IPS DF 6.9 (cell line): ENCODE measurements at regions not wholly inside any gene's neighbourhood (a gene's known extent, or its start where the extent isn't known, plus 50 kb on each side); places are given as distances from the start of the nearest gene placed in this dataset.

ENCODE experiments used
- DNase-seq: peaks from one replicate; pipeline ENCODE4 v3.0.0-alpha.2; 2013; ENCODE audit warnings: low read depth, low spot score
- H3K27ac ChIP-seq: one replicate; pipeline ENCODE4 v1.5.1; 2013; ENCODE audit warnings: low read length, control low read depth
- H3K27me3 ChIP-seq: 2 replicates; pipeline ENCODE4 v1.6.1; 2013; ENCODE audit warnings: mild to moderate bottlenecking, low read length; ENCODE audit not compliant: control insufficient read depth, insufficient read depth
- H3K36me3 ChIP-seq: 2 replicates; pipeline ENCODE4 v1.6.1; 2013; ENCODE audit warnings: low read length; ENCODE audit not compliant: control insufficient read depth, insufficient read depth
- H3K4me1 ChIP-seq: 2 replicates; pipeline ENCODE4 v1.6.1; 2013; ENCODE audit warnings: low read length; ENCODE audit not compliant: control insufficient read depth, insufficient read depth
- H3K4me3 ChIP-seq: 2 replicates; pipeline ENCODE4 v1.5.1; 2013; ENCODE audit warnings: mild to moderate bottlenecking, low read length
- H3K9me3 ChIP-seq: 2 replicates; pipeline ENCODE4 v1.6.1; 2013; ENCODE audit warnings: low read length, inconsistent platforms; ENCODE audit not compliant: control insufficient read depth, insufficient read depth
- WGBS: extraction: QIAGEN DNeasy Blood & Tissue Kit; methylation state at CpG from one replicate; pipeline ENCODE4 v1.1.7; 2013; ENCODE audit warnings: mixed read lengths, missing lambda C conversion rate; ENCODE audit not compliant: insufficient read length, insufficient coverage; 5-methylcytosine and 5-hydroxymethylcytosine counted together

DNA sequence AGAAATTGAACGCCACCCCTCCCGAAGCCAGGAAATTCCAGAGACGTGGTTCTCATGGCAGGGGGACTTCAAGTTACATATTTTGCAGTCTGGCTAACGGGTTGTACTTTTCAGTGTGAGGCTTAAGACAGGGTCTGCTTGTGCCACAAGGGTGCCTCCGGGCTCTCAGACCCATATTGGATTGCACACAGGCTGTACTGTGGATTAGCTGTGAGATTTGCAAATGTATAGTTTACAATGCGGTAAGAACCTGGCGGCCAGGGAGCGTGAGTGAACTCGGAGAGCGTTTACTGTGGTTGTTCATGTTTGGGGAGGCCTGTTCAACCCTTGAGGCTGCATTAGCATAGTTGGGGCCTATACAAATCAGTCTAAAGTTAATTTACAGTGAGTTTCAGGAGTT is 143.9 kb upstream of the SIX2 start:
- no CpG with 5 or more reads among the region's 10 CpGs for WGBS
- no peak for DNase-seq
- no peaks in the 10 kb centered on the region for H3K9me3 ChIP-seq
- no peak overlapping the region for H3K27ac ChIP-seq
- H3K27me3 ChIP-seq: no peaks in the 10 kb centered on the region
- H3K4me3 ChIP-seq: no peak overlapping the region
- H3K4me1 ChIP-seq: no peaks in the 10 kb centered on the region
- H3K36me3 ChIP-seq: no peaks in the 10 kb centered on the region

DNA sequence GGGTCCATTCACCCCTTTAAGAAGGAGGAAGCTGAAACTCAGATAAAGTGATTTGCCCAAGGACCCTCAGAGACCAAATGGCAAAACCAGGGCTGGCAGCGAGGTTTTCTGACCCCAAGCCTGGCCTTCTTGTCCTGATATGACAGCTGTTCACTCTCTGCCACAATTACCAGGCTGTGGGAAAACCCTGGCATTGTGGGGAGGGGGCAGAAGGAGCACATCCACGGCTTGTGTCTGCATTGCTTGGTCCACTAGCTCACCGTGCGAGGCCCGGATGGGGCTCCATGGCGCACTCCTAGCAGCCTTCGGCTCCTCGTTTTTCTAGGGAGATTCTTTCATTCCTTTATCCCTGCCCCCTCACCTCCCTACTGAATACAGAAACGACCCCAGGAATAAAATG is 143.4 kb upstream of the SIX2 start:
- no peak for DNase-seq
- Histone ChIP-seq H3K27me3 (no peaks in the 10 kb centered on the region), H3K27ac (no peak overlapping the region), H3K36me3 (no peaks in the 10 kb centered on the region), H3K4me3 (no peak overlapping the region), H3K9me3 (no peaks in the 10 kb centered on the region), H3K4me1 (no peaks in the 10 kb centered on the region)
- no CpG with 5 or more reads among the region's 9 CpGs for WGBS

DNA sequence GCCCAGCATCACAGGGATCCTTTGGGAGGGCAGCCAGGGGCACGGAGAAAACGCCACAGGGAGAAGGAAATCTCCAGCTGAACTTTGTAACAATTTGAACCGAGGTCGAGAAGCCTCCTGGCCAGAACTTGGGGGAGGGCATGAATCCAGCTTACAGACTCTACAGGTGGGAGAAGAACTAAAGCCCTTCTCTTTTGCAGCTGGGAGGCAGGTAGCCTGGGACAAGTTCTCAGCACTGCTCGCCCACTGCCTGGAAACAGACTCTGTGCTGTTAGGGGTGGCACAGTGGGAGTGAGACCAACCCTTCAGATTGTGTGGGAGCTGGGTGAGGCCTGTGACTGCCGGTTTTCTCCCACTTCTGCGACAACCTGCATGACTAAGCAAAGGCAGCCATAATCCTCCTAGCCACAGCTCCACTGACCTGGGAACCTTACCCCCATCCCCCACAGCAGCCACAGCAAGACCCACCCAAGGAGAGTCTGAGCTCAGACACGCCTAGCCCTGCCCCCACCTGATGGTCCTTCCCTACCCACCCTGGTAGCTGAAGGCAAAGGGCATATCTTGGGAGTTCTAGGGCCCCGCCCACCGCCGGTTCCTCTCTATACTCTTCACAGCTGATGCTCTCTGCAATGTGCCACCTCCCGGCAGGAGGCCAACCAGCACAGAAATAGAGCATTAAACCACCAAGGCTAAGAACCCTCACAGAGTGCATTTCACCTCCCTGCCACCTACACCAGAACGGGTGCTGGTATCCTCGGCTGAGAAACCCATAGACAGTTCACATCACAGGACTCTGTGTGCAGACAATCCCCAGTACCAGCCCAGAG is 136.0 kb upstream of the SIX2 start:
- no CpG with 5 or more reads among the region's 14 CpGs for WGBS
- Histone ChIP-seq H3K27ac (no peak overlapping the region), H3K4me3 (no peak overlapping the region)

DNA sequence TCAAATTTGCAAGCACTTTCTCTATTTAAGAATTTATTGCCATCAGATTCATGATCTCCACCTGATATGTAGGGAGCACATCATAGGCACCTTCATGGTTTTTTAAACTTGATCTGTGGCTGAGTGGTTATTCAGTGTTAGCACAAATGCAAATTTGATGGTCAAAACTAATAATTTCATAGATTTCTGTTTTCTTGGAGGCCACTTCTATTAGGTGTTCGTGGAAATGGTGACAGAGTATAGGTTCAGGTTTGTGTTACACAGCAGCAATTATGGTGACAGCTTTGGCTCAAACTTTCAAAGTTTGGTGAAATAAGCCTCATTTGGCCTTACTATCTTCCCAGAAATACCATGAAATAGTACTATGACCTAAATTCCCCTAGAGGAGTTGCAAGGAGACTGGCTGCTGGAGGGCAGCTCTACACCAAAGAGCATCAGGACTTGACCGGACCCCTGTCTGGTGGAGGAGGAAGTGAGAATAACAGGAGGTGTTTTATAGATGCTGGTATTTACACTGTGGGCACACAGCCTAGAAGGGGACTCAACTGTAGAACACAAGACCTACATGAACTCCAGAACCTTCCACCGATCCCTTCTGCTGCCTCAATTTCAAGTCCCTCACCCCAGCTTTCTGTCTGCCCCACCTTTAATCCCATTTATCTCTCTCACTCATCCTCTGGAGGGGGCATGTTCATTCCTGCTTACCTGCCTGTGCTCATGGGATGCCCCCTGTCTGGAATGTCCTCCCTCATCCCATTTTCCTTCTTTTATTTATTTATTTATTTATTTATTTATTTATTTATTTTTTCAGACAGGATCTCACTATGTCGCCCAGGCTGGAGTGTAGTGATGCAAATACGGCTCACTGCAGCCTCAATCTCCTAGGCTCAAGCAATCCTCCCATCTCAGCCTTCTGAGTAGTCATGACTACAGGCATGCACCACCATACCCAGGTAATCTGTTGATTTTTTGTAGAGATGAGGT is 132.9 kb upstream of the SIX2 start:
- no peak overlapping the region for H3K27ac ChIP-seq
- H3K4me3 ChIP-seq: no peak overlapping the region
- no CpG with 5 or more reads among the region's 5 CpGs for WGBS
- no peaks in the 10 kb centered on the region for H3K27me3 ChIP-seq
- H3K4me1 ChIP-seq: no peaks in the 10 kb centered on the region
- no peaks in the 10 kb centered on the region; the same call in 1 of the 2 replicates for H3K9me3 ChIP-seq
- no peak for DNase-seq
- H3K36me3 ChIP-seq: no peaks in the 10 kb centered on the region

More for the DNA sequence above, 136.0 kb upstream of the SIX2 start:
- Histone ChIP-seq H3K4me1 (no peaks in the 10 kb centered on the region), H3K27me3 (no peaks in the 10 kb centered on the region), H3K36me3 (no peaks in the 10 kb centered on the region), H3K9me3 (no peaks in the 10 kb centered on the region)
- DNase-seq: no peak

DNA sequence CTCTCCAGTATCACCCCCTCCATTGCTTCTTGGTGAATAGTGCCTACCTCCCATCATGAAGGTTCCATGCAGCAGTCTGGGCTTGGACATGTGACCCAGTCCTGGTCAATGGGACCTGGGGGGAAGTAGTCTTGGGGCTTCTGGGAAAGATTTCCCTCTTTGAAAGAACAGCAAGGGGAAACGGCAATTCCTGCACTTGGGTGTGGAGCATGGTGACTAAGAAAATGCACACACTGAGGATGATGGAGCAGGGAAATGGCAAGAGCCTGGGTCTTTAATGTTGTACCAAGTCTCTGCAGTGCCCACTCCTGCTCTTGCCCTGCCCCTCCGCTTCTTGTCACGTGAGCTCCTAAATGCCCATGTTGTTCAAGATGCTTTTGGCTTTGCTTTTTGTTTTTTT is 131.4 kb upstream of the SIX2 start:
- Histone ChIP-seq H3K27me3 (no peaks in the 10 kb centered on the region), H3K36me3 (no peaks in the 10 kb centered on the region), H3K27ac (no peak overlapping the region), H3K9me3 (no peaks in the 10 kb centered on the region; the same call in 1 of the 2 replicates), H3K4me1 (no peaks in the 10 kb centered on the region), H3K4me3 (no peak overlapping the region)
- WGBS: no CpG with 5 or more reads among the region's 3 CpGs
- no peak for DNase-seq

DNA sequence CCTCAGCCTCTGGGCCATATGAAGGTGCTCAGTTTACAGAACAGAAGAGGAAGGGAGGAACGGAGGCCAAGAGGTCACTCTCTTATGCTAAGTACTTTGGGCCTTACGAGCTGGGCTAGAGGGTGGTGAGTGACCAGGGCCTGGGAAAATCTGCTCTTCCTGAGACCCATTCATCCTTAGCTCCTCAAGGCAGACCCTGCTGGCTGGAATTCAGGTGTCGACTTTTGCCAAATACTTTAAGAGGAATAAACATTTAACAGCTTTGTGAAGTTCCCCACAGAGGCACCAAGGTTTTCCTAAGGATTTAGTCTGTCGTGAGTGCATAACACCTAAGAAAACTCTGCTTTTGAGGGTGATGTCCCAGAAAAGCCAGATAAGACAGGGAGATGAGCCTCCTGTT is 129.7 kb upstream of the SIX2 start:
- no peaks in the 10 kb centered on the region for H3K36me3 ChIP-seq
- DNase-seq: no peak
- no peaks in the 10 kb centered on the region for H3K27me3 ChIP-seq
- WGBS: no CpG with 5 or more reads among the region's 4 CpGs
- H3K27ac ChIP-seq: no peak overlapping the region
- H3K4me3 ChIP-seq: no peak overlapping the region
- H3K4me1 ChIP-seq: no peaks in the 10 kb centered on the region; the same call in 1 of the 2 replicates
- H3K9me3 ChIP-seq: no peaks in the 10 kb centered on the region; the same call in 1 of the 2 replicates

DNA sequence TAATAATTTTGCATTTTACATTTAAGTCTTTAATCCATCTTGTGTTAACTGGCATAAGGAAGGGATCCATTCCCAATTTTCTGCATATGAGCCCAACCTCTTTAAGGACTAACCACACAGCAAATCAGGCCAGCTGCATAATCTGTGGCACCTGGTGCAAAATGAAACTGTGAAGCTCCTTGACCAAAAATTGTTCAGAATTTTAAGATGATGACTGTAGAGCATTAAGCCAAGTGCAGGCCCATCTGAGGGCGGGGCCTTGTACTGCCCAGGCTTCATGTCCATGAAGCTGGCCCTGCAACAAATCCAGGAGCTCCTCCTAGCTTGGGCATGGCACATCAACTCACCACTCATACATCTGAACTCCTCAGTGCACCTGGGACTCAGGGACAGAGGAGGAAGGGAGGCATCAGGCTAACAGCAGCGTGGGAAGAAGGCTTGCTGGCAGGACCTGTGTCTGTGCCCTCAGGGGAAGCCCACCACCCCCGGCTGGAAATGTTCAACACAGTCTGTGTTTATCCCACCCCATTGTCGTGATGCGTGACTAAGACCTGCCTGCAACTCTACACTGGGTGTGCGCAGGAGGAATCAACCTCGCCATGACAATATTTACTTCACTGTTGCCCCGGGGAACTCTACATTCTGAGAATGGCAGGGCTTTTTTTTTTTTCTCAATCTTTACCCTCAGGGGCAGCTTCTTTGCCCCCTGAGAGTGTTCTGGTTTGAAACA is 128.9 kb upstream of the SIX2 start:
- no peak overlapping the region for H3K27ac ChIP-seq
- no peaks in the 10 kb centered on the region for H3K36me3 ChIP-seq
- H3K4me1 ChIP-seq: no peaks in the 10 kb centered on the region; the same call in 1 of the 2 replicates
- DNase-seq: no peak
- H3K27me3 ChIP-seq: no peaks in the 10 kb centered on the region
- H3K4me3 ChIP-seq: no peak overlapping the region
- no CpG with 5 or more reads among the region's 8 CpGs for WGBS
- H3K9me3 ChIP-seq: no peaks in the 10 kb centered on the region; the same call in 1 of the 2 replicates

DNA sequence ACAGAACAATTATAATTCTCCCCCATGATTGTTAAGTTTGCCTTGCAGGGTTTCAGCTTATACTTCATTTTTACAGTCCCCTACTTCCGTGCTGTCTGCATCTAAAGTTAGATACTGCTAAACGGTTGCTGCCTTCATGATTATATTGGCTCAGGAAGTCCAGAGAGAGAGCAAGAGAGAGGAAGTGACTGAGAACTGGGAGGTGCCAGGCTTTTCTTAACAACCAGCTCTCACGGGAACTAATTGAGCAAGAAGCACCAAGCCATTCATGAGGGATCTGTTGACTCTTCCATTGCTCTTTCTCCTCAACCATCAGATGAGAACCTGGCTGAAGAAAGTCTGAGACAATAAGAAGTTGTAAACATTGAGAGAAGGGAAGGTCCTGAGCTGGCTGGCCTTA is 125.5 kb upstream of the SIX2 start:
- Histone ChIP-seq H3K36me3 (no peaks in the 10 kb centered on the region), H3K4me1 (no peaks in the 10 kb centered on the region; the same call in 1 of the 2 replicates), H3K9me3 (no peaks in the 10 kb centered on the region; the same call in 1 of the 2 replicates), H3K27me3 (no peaks in the 10 kb centered on the region), H3K4me3 (no peak overlapping the region), H3K27ac (no peak overlapping the region)
- no CpG with 5 or more reads among the region's 3 CpGs for WGBS
- DNase-seq: no peak

DNA sequence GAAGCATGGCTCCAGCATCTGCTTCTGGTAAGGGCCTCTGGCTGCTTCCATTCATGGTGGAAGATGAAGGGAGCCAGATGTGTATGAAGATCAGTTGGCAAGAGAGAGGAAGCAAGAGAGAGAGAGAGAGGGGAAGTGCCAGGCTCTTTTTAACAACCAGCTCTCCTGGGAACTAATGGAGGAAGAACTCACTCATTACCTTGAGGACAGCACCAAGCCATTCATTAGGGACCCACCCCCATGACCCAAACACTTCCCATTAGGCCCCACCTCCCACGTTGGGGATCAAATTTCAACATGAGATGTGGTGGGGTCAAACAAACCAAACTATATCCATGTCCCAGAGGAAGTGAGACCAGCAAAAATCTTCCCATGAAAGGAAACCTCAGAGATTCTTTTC is 124.8 kb upstream of the SIX2 start:
- no peak overlapping the region for H3K27ac ChIP-seq
- no CpG with 5 or more reads among the region's 1 CpG for WGBS

DNA sequence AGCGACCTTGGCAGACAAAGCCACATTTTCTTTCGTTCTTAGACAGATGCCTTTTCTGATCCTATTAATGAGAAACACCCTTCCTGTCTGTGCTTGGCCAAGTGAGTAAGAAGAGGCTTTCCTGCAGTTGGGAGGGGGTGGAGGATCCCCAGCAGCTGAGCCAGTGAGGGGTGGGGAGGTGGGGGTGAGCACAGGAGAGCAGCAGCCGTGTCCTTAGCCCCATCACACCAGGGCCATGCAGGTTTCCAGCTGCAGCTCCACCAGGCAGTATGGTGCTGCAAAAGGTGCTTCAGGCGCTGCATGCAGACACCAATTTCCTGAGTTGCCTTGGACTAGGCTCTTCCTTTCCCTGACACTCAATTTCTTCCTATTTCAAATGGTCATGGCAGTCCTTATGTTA is 123.3 kb upstream of the SIX2 start:
- no peaks in the 10 kb centered on the region for H3K27me3 ChIP-seq
- no peaks in the 10 kb centered on the region for H3K9me3 ChIP-seq
- H3K4me3 ChIP-seq: no peak overlapping the region
- no peaks in the 10 kb centered on the region for H3K36me3 ChIP-seq
- H3K27ac ChIP-seq: no peak overlapping the region
- H3K4me1 ChIP-seq: no peaks in the 10 kb centered on the region; the same call in 1 of the 2 replicates
- no CpG with 5 or more reads among the region's 4 CpGs for WGBS
- DNase-seq: no peak

More for the DNA sequence above, 124.8 kb upstream of the SIX2 start:
- H3K4me3 ChIP-seq: no peak overlapping the region
- H3K36me3 ChIP-seq: no peaks in the 10 kb centered on the region
- no peaks in the 10 kb centered on the region; the same call in 1 of the 2 replicates for H3K9me3 ChIP-seq
- no peaks in the 10 kb centered on the region; the same call in 1 of the 2 replicates for H3K4me1 ChIP-seq
- peak; percentile 11 for DNase-seq
- H3K27me3 ChIP-seq: no peaks in the 10 kb centered on the region
